ENCODE measurements at regions not wholly inside any gene's neighbourhood (a gene's known extent, or its start where the extent isn't known, plus 50 kb on each side); places are given as distances from the start of the nearest gene placed in this dataset.

GRCh38 chr1:38719880-38720279, 139.7 kb downstream of the RRAGC start:
- DNase-seq (ENCODE audit: low read depth in 1 of 2, low spot score in 1 of 2): no peak
- H3K4me3 ChIP-seq (replicated peaks; ENCODE audit: insufficient read depth, low read length): no peak overlapping the region
- H3K27me3 ChIP-seq (ENCODE audit: insufficient read depth, poor library complexity, severe bottlenecking): no peaks in the 10 kb centered on the region
- H3K27ac ChIP-seq (replicated peaks): no peak overlapping the region
- TF ChIP-seq GABPA (IDR thresholded peaks at IDR 0.05; ENCODE audit: low read depth) (no peak), REST (IDR thresholded peaks at IDR 0.05; ENCODE audit: insufficient replicate concordance, low read depth) (no peak), SPI1 (IDR thresholded peaks at IDR 0.05; ENCODE audit: borderline replicate concordance, low read depth) (no peak), CTCF (IDR thresholded peaks at IDR 0.05; ENCODE audit: insufficient read depth, low read length) (no peak), POLR2AphosphoS5 (IDR thresholded peaks at IDR 0.05; ENCODE audit: low read depth) (no peak)

GRCh38 chr1:38718031-38718430, 141.5 kb downstream of the RRAGC start:
- Histone ChIP-seq H3K27ac (replicated peaks) (no peak overlapping the region), H3K4me3 (replicated peaks; ENCODE audit: insufficient read depth, low read length) (no peak overlapping the region), H3K27me3 (ENCODE audit: insufficient read depth, poor library complexity, severe bottlenecking) (no peaks in the 10 kb centered on the region)
- DNase-seq (ENCODE audit: low read depth in 1 of 2, low spot score in 1 of 2): no peak
- TF ChIP-seq REST (IDR thresholded peaks at IDR 0.05; ENCODE audit: insufficient replicate concordance, low read depth) (no peak), POLR2AphosphoS5 (IDR thresholded peaks at IDR 0.05; ENCODE audit: low read depth) (no peak), CTCF (IDR thresholded peaks at IDR 0.05; ENCODE audit: insufficient read depth, low read length) (no peak), GABPA (IDR thresholded peaks at IDR 0.05; ENCODE audit: low read depth) (no peak), SPI1 (IDR thresholded peaks at IDR 0.05; ENCODE audit: borderline replicate concordance, low read depth) (no peak)

GRCh38 chr1:38716229-38716628, 143.3 kb downstream of the RRAGC start:
- no peak overlapping the region for H3K4me3 ChIP-seq (replicated peaks; ENCODE audit: insufficient read depth, low read length)
- TF ChIP-seq GABPA (IDR thresholded peaks at IDR 0.05; ENCODE audit: low read depth): no peak
- TF ChIP-seq REST (IDR thresholded peaks at IDR 0.05; ENCODE audit: insufficient replicate concordance, low read depth): no peak
- no peak for TF ChIP-seq POLR2AphosphoS5 (IDR thresholded peaks at IDR 0.05; ENCODE audit: low read depth)
- no peak for TF ChIP-seq SPI1 (IDR thresholded peaks at IDR 0.05; ENCODE audit: borderline replicate concordance, low read depth)
- no peak for TF ChIP-seq CTCF (IDR thresholded peaks at IDR 0.05; ENCODE audit: insufficient read depth, low read length)
- no peaks in the 10 kb centered on the region for H3K27me3 ChIP-seq (ENCODE audit: insufficient read depth, poor library complexity, severe bottlenecking)
- DNase-seq (ENCODE audit: low read depth in 1 of 2, low spot score in 1 of 2): no peak
- H3K27ac ChIP-seq (replicated peaks): no peak overlapping the region

All from HL-60 (cell line).